T follicular helper cell (primary cell): ENCODE measurements at regions not wholly inside any gene's neighbourhood (a gene's known extent, or its start where the extent isn't known, plus 50 kb on each side); places are given as distances from the start of the nearest gene placed in this dataset.
"Not testable (repeated sequence)": the region's sequence is repeated elsewhere in the genome, so short reads cannot be mapped to it uniquely, and the experiment has no call there.

Experiments used
- DNase-seq: peaks from one replicate; pipeline ENCODE4 v3.0.0-alpha.2; 2020; ENCODE audit warnings: low read depth

DNA sequence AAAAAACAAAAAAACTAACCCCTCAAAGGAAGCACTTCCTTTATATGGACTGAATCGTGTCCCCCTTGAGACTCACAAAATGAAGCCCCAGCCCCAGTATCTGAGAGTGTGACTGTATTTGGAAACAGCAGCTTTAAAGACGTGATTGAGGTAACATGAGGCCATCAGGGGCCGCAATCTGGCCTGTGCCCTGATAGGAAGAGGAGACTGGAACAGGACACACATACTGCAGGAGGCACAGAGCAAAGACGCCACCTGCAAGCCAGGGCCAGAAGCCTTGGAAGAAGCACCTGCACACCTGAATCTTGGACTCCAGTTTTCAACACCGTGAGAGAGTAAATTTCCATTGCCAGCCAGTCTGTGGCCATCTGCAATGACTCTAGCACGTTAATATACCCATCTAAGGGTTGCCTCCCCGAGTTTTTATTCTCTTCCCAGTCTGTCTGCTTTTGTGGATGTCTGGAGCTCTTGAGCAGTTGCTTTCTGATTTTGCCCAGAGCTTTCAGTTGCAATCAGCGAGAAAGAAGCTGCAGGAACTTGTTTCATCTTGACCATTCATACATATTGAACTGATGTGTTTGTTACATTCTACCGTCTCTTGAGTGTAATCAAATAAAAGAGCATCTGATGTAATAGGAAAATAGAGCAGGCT, 775.8 kb upstream of the TPTE start:
- DNase-seq, result not testable (repeated sequence)

DNA sequence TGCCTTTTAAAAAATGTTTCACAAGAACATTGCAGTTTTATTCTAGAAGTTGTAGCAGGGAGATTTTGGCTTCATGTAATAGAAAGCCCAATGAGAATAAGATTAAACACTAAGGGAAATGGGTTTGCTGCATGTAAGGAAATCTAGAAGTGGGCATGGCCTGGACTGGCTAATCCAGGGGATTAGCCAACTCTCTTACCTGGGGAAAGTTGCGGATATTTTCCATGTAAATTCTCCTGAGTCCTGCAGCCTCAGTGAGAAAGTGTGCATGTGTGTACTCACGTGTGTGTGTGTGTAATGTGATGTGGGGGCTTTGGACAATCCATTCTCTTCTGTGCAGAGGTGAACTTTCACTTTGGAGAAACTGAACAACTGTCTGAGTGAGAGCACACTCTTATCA, 775.1 kb upstream of the TPTE start:
- not testable (repeated sequence) for DNase-seq

DNA sequence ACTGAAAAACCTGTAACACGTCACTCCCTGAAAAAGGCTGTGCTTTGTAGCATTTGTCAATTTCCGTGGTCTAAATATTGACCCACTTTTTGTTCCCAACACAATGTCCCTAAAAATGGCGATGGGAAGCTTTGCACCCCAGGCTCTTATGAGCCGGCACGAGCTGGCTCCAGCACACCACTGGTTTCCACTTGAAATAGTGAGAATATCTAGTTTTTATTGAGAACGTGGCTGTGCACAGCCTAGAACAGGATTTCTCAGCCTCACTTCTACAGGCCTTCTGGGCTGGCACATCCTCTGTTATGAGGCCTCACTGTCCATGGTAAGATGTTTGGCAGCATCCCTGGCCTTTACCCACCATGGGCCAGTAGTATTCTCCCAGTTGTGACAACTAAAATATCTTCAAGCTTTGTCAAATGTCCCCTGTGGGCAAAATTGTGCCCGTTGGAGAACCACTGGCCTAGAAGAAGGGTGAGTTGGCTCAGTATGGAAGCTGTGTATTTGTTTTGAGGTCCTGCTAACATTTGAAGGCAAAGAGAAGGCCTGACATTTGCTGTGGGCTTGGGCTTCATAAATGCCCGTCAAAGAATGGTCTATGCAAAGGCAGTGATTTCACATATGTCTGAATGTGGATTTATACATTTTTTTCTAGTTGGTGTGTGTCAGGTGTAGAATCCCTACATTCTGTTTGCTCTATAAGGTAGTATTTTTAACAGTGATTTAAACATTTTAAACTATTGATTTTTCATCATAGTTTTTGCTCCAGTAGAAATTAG, 774.4 kb upstream of the TPTE start:
- not testable (repeated sequence) for DNase-seq

DNA sequence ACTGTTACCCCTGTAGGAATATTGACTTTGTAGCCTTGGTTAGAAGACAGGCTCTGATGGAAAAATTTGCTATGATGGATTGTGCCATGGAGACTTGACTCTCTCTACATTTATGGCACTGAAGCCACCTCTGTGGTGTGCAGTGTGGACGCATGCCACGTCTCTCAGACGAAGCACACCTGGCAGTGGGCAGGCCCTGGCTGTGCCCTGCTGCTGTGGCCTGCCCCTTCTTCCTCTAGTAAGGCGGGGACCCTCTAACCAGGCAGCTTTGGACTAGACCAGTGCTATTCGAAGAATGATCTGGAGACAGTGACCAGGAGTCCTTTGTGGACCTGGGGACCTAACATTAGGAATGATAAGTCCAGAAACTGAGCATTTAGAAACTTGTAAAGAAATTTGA, 773.5 kb upstream of the TPTE start:
- DNase-seq, result not testable (repeated sequence)

DNA sequence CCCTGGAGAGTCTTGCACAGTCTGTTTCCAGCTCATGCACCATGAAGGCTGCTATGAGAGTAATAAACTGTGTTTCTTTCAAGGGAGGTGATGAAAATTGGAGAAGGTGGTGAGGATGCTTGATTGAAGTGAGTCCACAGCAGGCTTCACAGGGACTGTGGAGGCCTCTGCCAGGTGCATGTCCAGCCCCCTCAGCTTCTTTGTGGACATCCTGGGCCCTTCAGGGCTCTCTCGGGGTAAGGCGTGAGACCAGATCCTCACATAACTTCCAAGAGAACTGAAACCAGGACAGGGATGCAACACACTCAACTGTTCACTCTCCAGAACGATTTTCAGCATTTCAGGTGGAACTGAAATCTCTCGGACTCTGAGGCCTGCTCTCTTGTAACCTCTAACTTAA, 772.9 kb upstream of the TPTE start:
- DNase-seq, result not testable (repeated sequence)

DNA sequence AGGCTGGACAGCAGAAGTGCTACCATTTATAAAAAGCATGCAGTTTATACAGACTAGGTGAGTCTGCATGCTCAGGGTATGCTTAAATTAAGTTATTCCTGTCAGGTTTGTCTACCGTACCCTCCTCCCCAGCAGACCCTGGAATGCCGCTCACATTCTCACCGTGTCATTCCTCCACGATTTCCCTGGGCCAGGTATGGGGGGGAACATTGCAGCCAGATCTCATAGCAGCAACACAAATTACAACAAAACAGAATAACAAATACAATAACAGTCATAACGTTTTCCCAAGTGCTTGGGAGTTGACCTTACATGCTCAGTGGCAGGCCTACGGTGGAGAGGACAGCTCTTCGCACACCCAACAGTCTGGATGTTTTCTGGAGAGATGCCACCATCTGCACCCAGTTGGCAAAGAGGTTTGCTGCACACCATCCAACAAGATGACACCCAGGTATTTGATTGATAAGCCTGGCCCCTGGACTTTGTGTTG, 771.6 kb upstream of the TPTE start:
- DNase-seq, result not testable (repeated sequence)

DNA sequence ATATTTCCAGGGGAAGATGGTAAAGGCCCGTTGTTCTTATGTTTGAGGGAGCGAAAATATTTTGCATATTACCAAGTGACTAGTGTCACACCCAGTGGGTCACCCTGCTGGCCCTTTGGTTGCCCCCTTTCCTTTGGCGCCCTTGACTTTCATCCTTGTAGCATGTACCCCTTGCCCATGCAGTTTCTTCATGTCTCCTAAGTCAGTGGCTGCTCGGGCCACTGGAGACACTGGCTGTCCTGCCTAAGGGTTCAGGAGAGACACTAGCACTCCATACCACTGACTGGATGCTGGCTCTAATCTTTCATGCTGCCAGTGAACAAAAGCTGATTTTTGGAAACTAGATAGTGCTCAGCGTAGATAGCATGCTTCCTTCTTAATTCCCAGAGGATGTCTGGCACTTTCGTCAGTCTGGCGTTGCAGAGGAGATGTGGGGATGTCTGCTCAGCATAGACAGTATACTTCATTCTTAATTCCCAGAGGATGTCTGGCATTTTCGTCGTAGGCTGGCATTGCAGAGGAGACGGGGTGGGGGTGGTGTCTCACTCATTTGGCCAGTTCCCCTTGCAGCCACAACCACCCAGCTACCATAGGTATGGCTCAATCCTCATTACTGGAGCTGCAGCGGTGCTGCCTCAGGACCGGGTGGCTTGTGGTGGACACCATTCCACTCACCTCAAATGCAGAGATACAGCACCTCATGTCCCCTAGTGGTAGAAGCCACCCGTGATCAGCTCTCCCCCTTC, 770.9 kb upstream of the TPTE start:
- DNase-seq, result no peak

DNA sequence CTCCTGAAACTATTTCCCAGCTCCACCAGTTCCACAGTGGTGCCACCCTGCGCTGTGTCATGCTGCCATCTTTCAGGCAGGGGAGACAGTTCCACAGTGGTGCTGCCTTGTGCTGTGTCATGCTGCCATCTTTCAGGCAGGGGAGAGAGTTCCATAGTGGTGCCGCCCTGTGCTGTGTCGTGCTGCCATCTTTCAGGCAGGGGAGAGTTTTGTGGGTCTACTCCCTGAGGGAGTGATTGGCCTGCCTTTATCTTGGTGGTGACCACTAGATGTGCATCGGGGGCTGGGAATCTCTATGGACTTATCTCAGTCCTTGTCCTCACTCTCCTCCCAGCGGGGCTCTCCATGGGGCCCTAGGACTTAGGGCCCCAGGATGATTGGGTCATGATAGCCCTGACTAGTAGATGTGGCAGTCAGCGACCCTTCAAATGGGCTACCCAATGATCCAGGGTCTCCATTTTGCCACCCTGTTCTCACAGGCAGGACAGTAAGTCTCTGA, 770.2 kb upstream of the TPTE start:
- not testable (repeated sequence) for DNase-seq

DNA sequence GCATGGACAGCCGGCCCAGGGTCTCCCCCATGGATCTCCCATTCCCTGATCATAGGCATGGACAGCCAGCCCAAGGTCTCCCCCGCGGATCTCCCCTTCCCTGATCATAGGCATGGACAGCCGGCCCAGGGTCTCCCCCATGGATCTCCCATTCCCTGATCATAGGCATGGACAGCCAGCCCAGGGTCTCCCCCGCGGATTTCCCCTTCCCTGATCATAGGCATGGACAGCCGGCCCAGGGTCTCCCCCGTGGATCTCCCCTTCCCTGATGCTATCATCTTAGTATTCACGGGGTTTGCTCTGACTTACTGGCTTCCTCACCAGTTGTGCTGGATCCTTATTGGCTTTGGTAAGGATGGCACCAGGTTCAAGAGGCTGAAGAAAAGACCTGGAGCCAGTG, 769.4 kb upstream of the TPTE start:
- DNase-seq, result not testable (repeated sequence)

DNA sequence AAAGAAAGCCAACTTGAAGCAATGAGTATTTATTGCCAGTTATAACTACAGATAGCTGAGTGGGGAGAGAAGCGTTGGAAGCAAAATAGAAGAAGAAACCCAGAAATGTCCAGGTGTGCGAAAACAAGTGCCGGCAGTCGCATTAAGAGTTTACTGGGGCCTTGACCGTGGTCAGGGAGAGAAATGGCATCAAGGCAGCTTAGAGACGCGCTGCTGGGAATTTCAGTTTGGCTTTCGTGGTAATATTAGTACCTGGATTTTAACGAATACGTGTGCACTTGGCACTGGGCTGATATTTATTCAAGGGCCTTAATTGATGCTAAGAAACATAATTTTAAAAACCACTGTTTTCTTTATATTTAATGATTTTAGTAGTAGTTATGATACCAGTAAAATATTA, 767.9 kb upstream of the TPTE start:
- DNase-seq, result not testable (repeated sequence)

DNA sequence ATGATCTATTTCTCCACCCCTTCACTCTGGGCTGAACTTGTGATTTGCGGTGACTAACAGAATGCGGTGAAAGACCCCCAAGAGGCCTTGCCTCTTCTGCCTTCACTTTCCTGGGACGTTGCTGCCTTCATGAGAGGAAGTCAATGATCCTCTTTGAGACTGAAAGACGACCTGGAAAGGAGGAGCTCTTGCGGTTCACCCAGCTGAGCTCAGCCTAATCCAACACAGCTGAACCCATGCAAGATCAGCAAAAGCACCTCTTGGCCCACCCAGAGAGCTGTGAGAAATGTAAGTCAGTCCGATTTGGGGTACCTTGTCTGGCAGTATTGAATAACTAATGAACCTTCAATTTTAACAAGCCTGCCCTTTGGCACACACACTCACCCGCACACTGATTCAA, 767.4 kb upstream of the TPTE start:
- DNase-seq, result no peak

DNA sequence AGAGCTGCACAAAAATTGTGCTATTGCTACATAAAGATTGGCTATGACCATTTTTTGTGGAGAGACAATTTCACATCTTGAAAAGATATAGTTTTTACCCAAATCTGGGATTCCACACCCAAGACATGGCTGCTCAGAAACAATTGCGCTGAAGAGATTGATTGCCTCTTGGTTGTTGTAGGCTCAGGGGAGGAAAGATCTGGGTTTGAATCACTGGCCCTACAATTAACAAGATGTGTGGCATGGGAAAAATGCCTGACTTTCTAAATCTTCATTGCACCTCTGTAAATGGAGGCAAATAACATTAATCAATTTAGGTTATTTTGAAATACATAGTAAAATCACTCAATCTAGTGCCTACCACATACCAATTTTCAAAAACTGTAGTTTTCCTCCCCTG, 766.9 kb upstream of the TPTE start:
- not testable (repeated sequence) for DNase-seq

DNA sequence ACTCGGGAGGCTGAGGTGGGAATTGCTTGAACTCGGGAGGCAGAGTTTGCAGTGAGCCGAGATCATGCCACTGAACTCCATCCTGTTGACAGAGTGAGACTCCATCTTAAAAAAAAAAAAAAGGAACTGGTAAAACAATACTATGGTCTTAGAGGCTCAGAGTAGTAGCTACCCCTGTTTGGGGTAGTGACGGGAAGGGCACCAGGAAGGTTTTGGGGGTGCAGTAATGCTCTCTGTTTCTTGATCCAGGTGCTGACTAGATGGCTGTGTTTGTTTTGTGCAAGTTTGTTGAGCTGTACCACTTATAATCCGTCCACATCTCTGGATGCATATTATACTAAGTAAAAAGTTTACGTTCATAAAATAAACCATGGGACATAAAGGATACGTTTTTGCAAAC, 765.8 kb upstream of the TPTE start:
- DNase-seq, result no peak

DNA sequence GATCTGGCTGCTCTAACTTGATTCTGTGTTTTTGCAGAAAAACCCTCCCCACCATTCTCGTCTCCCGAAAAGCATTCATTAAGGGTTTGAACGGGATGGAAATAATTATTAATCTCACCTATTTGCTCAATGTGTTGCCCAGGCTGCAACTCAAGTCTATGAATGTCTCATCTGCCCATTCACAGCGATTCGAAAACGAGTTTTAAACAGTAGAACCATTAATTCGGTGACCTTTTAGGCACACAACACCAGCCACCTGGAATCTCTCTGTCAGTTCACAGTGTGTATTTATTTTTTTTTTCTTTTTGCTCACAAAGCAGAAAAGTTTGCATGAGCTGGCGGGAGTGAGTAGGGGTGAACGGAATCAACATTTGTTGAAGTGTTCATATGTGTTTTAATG, 764.7 kb upstream of the TPTE start:
- DNase-seq, result no peak

DNA sequence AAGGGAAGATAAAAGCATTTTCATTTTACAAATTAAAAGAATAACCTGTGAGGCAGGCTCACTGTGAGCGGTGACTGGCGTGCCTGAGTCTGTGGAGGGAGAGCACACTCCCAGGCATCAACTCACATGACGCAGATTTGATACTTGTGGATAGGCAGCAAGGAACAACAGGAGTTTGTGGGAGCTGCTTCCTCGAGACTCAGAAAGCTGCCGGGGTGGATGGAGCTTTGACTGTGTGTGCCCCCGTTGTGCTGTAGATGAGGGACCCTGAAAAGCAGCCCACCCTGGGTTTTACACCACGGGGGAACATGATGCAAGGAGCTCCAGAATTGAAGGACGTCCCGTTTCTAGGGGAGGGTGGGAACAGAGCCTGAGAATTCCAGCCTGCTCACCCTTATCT, 764.3 kb upstream of the TPTE start:
- DNase-seq, result not testable (repeated sequence)

DNA sequence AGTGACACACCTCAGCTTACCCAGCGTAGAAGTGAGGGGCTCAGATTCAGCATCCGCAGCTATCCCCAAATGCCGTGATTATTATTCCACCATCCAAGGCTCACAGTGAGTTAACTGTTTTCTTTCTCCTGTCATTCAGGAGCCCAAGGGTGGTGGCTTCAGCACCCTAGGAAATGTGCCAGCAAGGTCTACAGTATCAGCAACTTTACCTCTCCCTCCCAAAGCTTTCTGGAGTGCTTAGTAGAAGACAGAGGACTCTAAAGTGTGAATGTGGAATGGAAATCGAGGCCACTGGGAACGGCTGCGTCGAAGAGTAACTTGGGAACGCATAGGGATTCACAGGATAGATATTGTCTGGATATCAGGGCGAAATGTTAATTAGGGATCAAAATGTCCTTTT, 763.8 kb upstream of the TPTE start:
- DNase-seq, result not testable (repeated sequence)

DNA sequence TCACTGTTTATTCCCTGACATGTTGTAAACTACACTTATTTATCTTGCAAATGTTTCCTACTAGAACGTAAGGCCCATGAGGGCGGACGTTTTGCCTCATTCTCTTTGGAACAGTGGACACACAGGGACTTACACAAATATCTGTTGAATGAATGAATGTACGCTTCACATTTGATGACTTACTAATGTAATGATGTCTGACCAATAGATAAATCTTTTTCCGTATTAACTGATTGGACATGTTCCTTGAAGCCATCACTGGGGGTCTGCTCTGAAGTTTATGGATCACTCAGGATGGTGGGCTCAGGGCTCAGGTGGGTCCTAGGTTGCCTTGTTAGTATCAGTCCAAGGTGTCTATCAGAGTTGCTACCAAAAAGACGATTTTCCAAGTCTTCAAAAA, 763.2 kb upstream of the TPTE start:
- no peak for DNase-seq

DNA sequence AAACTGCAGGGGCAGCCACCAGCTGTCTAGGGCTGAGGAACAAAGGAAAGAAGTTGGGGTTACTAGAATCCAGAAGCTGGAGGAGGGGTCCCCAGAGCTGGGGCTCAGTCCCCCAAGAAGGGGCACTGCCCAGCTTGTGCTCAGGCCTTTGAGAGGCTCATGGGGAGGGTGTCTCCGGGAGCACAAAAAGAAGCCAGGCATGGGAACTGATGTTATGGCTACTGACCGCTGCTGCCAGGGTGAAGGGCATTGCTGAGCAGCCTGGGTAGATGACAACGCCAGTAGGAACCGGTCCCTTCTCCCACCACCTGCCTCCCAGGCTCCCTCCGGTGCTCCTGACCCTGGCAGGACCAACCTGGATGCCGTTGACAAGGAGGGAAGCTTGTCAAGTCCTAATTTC, 762.5 kb upstream of the TPTE start:
- no peak for DNase-seq

DNA sequence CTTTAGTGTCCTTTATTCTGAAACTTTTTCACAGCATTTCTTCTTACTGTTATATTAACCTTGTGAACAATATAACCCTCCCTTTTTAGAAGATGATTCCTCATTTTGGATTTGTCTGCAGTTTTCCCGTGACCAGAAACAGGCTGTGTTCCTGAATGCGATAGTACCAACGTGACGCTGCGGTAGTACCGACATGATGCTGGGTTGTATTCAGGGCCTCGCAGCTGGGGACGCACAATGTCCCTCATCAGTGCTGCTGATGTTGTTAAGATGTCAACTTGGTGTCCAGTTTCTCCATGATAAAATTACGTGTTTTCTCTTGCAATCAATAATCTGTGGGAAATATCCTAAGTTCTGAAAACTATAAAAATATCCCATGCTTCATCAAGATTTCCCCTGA, 761.4 kb upstream of the TPTE start:
- DNase-seq, result no peak

DNA sequence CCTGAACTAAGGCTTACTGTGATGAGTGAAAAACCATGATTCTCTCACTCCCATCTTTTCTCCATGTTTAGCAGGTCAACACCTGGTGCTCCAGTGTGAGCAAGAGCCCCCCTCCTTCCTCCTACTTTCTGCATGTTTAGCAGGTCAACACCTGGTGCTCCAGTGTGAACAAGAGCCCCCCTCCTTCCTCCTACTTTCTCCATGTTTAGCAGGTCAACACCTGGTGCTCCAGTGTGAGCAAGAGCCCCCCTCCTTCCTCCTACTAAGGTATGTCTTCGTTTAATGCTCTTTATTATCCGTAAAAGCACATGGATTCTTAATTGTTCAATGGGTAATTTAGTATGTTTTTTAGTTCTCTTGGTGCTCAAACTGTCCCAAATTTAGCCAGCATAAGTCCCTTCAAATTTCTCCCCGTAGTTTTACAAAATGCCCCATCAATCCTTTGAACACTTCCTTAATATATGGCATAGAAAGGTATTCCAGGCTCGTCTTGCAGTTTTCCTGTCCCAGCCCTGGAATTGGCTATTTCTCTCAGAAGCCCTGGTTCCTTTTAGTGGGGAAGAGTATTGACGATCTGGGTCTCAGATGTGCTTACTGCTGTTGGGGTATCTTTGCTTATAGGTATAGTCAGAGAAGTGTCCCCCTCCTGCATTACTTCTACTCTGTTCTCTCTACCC, 760.8 kb upstream of the TPTE start:
- DNase-seq, result no peak

DNA sequence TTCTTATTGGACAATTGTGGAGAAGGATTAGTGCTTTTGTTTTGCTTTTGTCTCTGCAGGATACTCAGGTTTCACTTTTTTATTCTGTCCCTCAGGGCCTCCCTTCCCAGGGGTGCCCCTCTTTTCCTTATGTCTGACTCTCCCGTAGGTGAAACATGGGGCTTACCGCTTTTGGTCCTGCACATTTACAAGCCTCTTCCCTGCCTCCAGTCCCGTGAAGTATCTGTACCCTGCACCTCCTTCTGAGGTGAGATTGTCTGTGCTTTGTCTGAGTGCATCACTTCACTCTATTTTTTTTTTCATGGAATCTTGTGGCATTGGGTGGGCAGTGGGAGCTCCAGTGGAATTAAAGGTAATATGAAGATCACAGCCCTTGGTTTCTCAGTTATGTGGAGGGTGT, 758.1 kb upstream of the TPTE start:
- no peak for DNase-seq

DNA sequence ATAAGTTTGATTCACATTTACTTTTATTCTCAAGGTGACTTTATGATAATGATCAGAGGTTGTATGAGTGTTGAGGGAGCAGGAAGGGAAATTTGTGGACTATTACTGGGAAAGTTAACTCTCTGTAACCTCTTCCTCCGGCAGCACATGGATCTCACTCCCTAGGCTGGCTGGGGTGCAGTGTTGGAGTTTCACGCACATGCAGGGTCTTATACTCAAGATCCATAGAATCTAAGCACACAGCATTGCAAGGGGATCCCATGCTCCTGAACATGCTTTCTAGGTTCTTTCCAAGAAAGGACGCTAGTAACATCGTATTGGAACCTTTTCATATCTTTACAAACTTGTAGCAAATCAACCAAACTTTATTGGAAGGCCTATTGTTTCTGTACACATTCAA, 757.6 kb upstream of the TPTE start:
- DNase-seq, result no peak
